ENCODE measurements at regions not wholly inside any gene's neighbourhood (a gene's known extent, or its start where the extent isn't known, plus 50 kb on each side); places are given as distances from the start of the nearest gene placed in this dataset.

DNA sequence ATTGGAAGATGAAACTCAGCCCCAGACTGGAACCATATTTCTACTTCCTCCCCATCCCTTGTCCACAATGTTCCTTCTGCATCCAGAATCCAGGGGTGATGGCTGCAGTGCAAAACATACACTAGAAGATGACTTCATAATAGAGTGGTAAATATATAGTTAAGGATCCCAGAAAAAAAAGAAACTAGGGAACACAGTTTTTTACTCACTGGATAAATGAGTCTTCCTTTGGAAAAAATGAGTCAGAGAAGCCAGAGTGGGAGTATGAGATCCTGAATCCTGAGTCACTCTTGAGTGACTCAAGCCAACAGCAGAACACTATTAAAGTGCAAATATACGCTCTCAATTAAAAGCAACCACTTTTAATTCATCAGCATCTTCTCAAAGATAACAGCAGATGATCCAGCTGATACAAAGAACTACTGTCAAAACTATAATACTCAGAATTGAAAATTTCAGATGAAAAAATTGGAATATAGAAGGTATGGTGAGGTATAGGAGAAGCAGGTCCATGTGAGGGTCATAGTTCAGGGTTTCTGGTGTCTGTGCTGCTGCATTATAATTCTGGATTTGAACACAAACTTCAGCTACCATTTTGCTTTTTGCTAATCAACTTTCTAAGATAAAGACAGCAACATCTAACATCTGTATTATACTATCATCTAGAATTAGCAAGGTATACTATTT, 987.2 kb upstream of the CDH2 start:
- H3K27ac ChIP-seq (ENCODE audit: low read depth in 2 of 2, low read length in 2 of 2): no peak overlapping the region
- no peak overlapping the region for H3K9ac ChIP-seq (ENCODE audit: low read length in 3 of 3)
- TF ChIP-seq, protein P1, sequence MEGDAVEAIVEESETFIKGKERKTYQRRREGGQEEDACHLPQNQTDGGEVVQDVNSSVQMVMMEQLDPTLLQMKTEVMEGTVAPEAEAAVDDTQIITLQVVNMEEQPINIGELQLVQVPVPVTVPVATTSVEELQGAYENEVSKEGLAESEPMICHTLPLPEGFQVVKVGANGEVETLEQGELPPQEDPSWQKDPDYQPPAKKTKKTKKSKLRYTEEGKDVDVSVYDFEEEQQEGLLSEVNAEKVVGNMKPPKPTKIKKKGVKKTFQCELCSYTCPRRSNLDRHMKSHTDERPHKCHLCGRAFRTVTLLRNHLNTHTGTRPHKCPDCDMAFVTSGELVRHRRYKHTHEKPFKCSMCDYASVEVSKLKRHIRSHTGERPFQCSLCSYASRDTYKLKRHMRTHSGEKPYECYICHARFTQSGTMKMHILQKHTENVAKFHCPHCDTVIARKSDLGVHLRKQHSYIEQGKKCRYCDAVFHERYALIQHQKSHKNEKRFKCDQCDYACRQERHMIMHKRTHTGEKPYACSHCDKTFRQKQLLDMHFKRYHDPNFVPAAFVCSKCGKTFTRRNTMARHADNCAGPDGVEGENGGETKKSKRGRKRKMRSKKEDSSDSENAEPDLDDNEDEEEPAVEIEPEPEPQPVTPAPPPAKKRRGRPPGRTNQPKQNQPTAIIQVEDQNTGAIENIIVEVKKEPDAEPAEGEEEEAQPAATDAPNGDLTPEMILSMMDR (IDR thresholded peaks at IDR 0.05; ENCODE audit: borderline replicate concordance, extremely low read depth, insufficient read depth): no peak
- FAIRE-seq: no peak
- H3K4me3 ChIP-seq (ENCODE audit: low read length in 3 of 3): no peak overlapping the region
- intact Hi-C loops (cut with DNase I): no loop called here
- no peak for DNase-seq
- no peaks in the 10 kb centered on the region for H3K4me1 ChIP-seq (ENCODE audit: control insufficient read depth in 2 of 3, insufficient read depth in 2 of 3, low read depth in 1 of 3, low read length in 3 of 3)
- no peaks in the 10 kb centered on the region for H3K36me3 ChIP-seq (ENCODE audit: control insufficient read depth in 2 of 3, insufficient read depth in 3 of 3, low read length in 3 of 3)
- H3K27me3 ChIP-seq (ENCODE audit: control insufficient read depth, insufficient read depth, low read length): no peaks in the 10 kb centered on the region
- no peaks in the 10 kb centered on the region for H3K9me3 ChIP-seq (ENCODE audit: control insufficient read depth in 2 of 3, insufficient read depth in 1 of 3, low read length in 3 of 3)

DNA sequence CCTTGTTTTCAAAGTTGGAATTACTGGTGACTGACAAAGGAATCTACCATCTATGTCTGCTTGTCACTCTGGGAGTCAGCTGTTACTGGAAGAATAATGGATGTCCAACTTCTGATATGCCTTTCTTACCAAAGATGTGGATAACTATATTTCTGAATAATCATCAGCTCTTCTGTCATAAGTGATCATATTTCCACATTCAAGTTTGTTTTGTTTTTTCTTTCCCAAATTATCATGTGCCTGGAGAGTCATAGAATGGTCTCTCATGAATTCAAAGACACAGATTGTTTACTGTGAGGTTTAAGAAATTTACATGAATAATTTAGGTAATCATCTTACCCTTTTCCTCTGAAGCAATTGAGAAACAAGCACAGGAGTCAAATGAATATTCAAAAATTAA, 986.7 kb upstream of the CDH2 start:
- no peak for FAIRE-seq
- no peak overlapping the region for H3K27ac ChIP-seq (ENCODE audit: low read depth in 2 of 2, low read length in 2 of 2)
- intact Hi-C loops (cut with DNase I): no loop called here

DNA sequence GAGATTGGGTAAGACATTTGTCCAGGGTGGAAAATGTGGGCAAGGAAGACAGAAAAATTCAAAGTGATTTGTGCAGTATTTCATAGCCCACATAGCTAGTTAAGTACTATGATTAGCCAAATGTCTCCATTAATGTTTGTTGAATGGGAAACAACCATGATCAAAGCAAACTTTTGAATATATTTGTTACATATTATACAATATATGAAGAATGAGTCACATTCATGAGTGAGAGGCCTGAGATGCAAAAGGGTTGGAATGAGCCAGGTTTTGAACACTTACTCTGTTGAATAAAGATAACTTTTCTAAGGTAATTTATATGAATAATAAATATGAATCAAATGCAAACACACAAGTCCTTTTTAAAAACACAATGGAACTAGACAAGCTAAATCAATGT, 984.5 kb upstream of the CDH2 start:
- Histone ChIP-seq H3K36me3 (ENCODE audit: control insufficient read depth in 2 of 3, insufficient read depth in 3 of 3, low read length in 3 of 3) (no peaks in the 10 kb centered on the region), H3K4me1 (ENCODE audit: control insufficient read depth in 2 of 3, insufficient read depth in 2 of 3, low read depth in 1 of 3, low read length in 3 of 3) (no peaks in the 10 kb centered on the region), H3K9ac (ENCODE audit: low read length in 3 of 3) (no peak overlapping the region), H3K27ac (ENCODE audit: low read depth in 2 of 2, low read length in 2 of 2) (no peak overlapping the region), H3K9me3 (ENCODE audit: control insufficient read depth in 2 of 3, insufficient read depth in 1 of 3, low read length in 3 of 3) (no peaks in the 10 kb centered on the region), H3K27me3 (ENCODE audit: control insufficient read depth, insufficient read depth, low read length) (no peaks in the 10 kb centered on the region), H3K4me3 (ENCODE audit: low read length in 3 of 3) (no peak overlapping the region)
- no peak for FAIRE-seq
- intact Hi-C loops (cut with DNase I): no loop called here
- TF ChIP-seq, protein P1 (IDR thresholded peaks at IDR 0.05; ENCODE audit: borderline replicate concordance, extremely low read depth, insufficient read depth): no peak
- DNase-seq: no peak

More for the DNA sequence above, 986.7 kb upstream of the CDH2 start:
- Histone ChIP-seq H3K4me3 (ENCODE audit: low read length in 3 of 3) (no peak overlapping the region), H3K9ac (ENCODE audit: low read length in 3 of 3) (no peak overlapping the region), H3K9me3 (ENCODE audit: control insufficient read depth in 2 of 3, insufficient read depth in 1 of 3, low read length in 3 of 3) (no peaks in the 10 kb centered on the region), H3K4me1 (ENCODE audit: control insufficient read depth in 2 of 3, insufficient read depth in 2 of 3, low read depth in 1 of 3, low read length in 3 of 3) (no peaks in the 10 kb centered on the region), H3K27me3 (ENCODE audit: control insufficient read depth, insufficient read depth, low read length) (no peaks in the 10 kb centered on the region), H3K36me3 (ENCODE audit: control insufficient read depth in 2 of 3, insufficient read depth in 3 of 3, low read length in 3 of 3) (no peaks in the 10 kb centered on the region)
- DNase-seq: no peak
- TF ChIP-seq, protein P1 (IDR thresholded peaks at IDR 0.05; ENCODE audit: borderline replicate concordance, extremely low read depth, insufficient read depth): no peak

DNA sequence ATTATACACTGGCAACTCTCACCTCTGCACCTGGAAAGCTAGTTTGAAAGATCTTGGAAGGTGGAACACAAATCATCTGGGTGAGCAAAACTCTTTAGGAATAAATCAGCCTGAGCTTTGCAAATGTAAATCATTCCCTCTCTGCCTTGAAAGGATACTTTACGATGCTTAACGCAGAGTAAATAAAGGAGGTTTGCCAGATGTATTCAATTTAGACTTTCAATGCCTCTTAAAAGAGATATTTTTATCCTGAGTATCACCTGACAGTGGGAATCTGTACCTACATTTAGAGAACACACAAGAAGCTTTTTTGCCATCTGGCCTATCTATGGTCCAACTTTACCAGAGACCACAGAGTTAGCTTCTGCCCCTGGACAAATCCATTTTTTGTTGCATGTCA, 983.2 kb upstream of the CDH2 start:
- Histone ChIP-seq H3K4me1 (ENCODE audit: control insufficient read depth in 2 of 3, insufficient read depth in 2 of 3, low read depth in 1 of 3, low read length in 3 of 3) (no peaks in the 10 kb centered on the region), H3K9ac (ENCODE audit: low read length in 3 of 3) (no peak overlapping the region), H3K4me3 (ENCODE audit: low read length in 3 of 3) (no peak overlapping the region), H3K36me3 (ENCODE audit: control insufficient read depth in 2 of 3, insufficient read depth in 3 of 3, low read length in 3 of 3) (no peaks in the 10 kb centered on the region), H3K27ac (ENCODE audit: low read depth in 2 of 2, low read length in 2 of 2) (no peak overlapping the region), H3K9me3 (ENCODE audit: control insufficient read depth in 2 of 3, insufficient read depth in 1 of 3, low read length in 3 of 3) (no peaks in the 10 kb centered on the region), H3K27me3 (ENCODE audit: control insufficient read depth, insufficient read depth, low read length) (no peaks in the 10 kb centered on the region)
- TF ChIP-seq, protein P1 (IDR thresholded peaks at IDR 0.05; ENCODE audit: borderline replicate concordance, extremely low read depth, insufficient read depth): no peak
- FAIRE-seq (no peak), DNase-seq (peak in 2 of 5 donors; percentile 48 to 49)
- intact Hi-C loops (cut with DNase I): no loop called here
